NAMALWA (cell line): ENCODE measurements at regions not wholly inside any gene's neighbourhood (a gene's known extent, or its start where the extent isn't known, plus 50 kb on each side); places are given as distances from the start of the nearest gene placed in this dataset.

Experiments used
- DNase-seq: peaks from one replicate; pipeline ENCODE4 v3.0.0-alpha.2; 2015; ENCODE audit warnings: low spot score

- DNase-seq = no peak
Measured at GRCh38 chr9:118940473-118940872, 428.8 kb downstream of the BRINP1 start.

- no peak for DNase-seq
Measured at GRCh38 chr9:118946669-118947068, 422.6 kb downstream of the BRINP1 start.

GRCh38 chr9:118954857-118955256 is 414.4 kb downstream of the BRINP1 start:
- no peak for DNase-seq

- no peak for DNase-seq
Measured at GRCh38 chr9:118957585-118957984, 411.6 kb downstream of the BRINP1 start.

- no peak for DNase-seq
Measured at GRCh38 chr9:118959366-118959765, 409.9 kb downstream of the BRINP1 start.

- DNase-seq = no peak
Measured at GRCh38 chr9:118961857-118962256, 407.4 kb downstream of the BRINP1 start.

GRCh38 chr9:118962426-118962825 is 406.8 kb downstream of the BRINP1 start:
- no peak for DNase-seq

- DNase-seq = no peak
Measured at GRCh38 chr9:118963674-118964073, 405.6 kb downstream of the BRINP1 start.

GRCh38 chr9:118967901-118968300 is 401.3 kb downstream of the BRINP1 start:
- no peak for DNase-seq

GRCh38 chr9:118975736-118976135 is 393.5 kb downstream of the BRINP1 start:
- no peak for DNase-seq

GRCh38 chr9:118976160-118976559 is 393.1 kb downstream of the BRINP1 start:
- no peak for DNase-seq

- DNase-seq = no peak
Measured at GRCh38 chr9:118984607-118985006, 384.6 kb downstream of the BRINP1 start.

GRCh38 chr9:118985851-118986250 is 383.4 kb downstream of the BRINP1 start:
- no peak for DNase-seq

- DNase-seq = no peak
Measured at GRCh38 chr9:118987167-118987566, 382.1 kb downstream of the BRINP1 start.

- no peak for DNase-seq
Measured at GRCh38 chr9:118990949-118991348, 378.3 kb downstream of the BRINP1 start.

GRCh38 chr9:118991366-118992285 is 377.6 kb downstream of the BRINP1 start:
- no peak for DNase-seq

GRCh38 chr9:118992813-118993794 is 376.1 kb downstream of the BRINP1 start:
- no peak for DNase-seq

- DNase-seq = no peak
Measured at GRCh38 chr9:118993965-118994364, 375.3 kb downstream of the BRINP1 start.

GRCh38 chr9:119002491-119002890 is 366.7 kb downstream of the BRINP1 start:
- no peak for DNase-seq

GRCh38 chr9:119003201-119003611 is 366.0 kb downstream of the BRINP1 start:
- no peak for DNase-seq

- DNase-seq = no peak
Measured at GRCh38 chr9:119003882-119004617, 365.2 kb downstream of the BRINP1 start.

GRCh38 chr9:119004618-119004990 is 364.6 kb downstream of the BRINP1 start:
- no peak for DNase-seq
